8988T (cell line): ENCODE measurements at regions not wholly inside any gene's neighbourhood (a gene's known extent, or its start where the extent isn't known, plus 50 kb on each side); places are given as distances from the start of the nearest gene placed in this dataset.

ENCODE experiments used
- DNase-seq: peaks from one replicate; pipeline ENCODE4 v3.0.0; 2011

GRCh38 chr2:106720026-106720425, 165.9 kb downstream of the ST6GAL2 start:
- DNase-seq: no peak

- DNase-seq: no peak
Observed at GRCh38 chr2:106724301-106724794, 161.6 kb downstream of the ST6GAL2 start.

- DNase-seq: no peak
Observed at GRCh38 chr2:106734165-106734564, 151.8 kb downstream of the ST6GAL2 start.

GRCh38 chr2:106735807-106736206, 150.2 kb downstream of the ST6GAL2 start:
- DNase-seq: no peak

- no peak for DNase-seq
Observed at GRCh38 chr2:106736221-106736620, 149.7 kb downstream of the ST6GAL2 start.

- no peak for DNase-seq
Observed at GRCh38 chr2:106745468-106745867, 140.5 kb downstream of the ST6GAL2 start.

GRCh38 chr2:106749823-106750222, 136.1 kb downstream of the ST6GAL2 start:
- no peak for DNase-seq
